Stimulated activated CD4-positive, alpha-beta T cell treated with anti-CD3 and anti-CD28 coated beads, Interleukin-1b, Interleukin-23, amount 100 ng/mL, for 48 hours (primary cell): ENCODE measurements at regions not wholly inside any gene's neighbourhood (a gene's known extent, or its start where the extent isn't known, plus 50 kb on each side); places are given as distances from the start of the nearest gene placed in this dataset.
"Not testable (repeated sequence)": the region's sequence is repeated elsewhere in the genome, so short reads cannot be mapped to it uniquely, and the experiment has no call there.

Source experiments
- DNase-seq: peaks from one replicate; pipeline ENCODE4 v3.0.0-alpha.2; 2020

DNA sequence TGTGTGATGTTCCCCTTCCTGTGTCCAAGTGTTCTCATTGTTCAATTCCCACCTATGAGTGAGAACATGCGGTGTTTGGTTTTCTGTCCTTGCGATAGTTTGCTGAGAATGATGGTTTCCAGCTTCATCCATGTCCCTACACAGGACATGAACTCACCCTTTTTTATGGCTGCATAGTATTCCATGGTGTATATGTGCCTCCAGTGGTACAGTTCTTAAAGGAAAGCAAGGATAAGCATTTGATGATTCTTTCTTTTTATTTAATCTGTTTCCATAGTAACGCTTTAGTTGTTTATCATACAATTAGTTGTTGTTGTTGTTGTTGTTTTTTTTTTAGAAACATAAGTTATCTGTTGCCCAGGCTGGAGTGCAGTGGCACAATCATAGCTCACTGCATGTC is 133.1 kb downstream of the TSEN15 start:
- DNase-seq: not testable (repeated sequence)

DNA sequence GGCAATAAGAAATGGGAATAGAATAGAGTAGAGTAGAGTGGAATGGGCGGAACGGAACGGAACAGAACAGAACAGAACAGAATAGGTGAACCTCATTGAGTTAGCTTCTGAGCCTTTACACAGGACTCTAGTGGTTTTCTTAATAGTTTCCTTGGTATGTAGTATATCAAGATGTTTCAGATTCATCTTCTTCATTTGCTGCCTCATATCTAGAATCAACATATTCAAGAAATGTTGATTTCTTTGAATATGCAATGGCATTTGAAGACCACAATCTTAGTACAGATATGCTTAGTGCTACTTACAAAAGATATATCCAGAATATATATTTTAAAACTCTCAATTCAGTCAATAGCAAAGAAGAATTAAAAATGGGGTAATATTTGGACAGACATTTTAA is 133.8 kb downstream of the TSEN15 start:
- no peak for DNase-seq

DNA sequence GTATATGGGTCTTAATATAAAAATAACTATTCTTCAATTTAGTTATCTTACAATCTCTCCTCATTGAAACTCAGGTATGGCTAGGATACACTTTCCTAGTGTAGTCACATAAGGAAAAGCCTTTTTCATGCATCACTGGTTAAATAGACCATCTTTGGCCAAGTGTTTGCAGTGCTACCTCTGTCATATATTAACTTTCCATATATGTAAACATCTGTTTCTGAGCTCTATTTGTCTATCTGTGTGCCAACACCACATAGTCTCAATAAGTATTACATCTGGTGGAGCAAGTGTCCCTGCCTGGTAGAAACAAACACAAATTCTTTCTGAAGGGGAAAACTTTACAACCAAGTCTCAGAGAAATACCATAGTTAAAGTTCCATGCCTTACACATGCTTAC is 134.6 kb downstream of the TSEN15 start:
- DNase-seq: no peak

DNA sequence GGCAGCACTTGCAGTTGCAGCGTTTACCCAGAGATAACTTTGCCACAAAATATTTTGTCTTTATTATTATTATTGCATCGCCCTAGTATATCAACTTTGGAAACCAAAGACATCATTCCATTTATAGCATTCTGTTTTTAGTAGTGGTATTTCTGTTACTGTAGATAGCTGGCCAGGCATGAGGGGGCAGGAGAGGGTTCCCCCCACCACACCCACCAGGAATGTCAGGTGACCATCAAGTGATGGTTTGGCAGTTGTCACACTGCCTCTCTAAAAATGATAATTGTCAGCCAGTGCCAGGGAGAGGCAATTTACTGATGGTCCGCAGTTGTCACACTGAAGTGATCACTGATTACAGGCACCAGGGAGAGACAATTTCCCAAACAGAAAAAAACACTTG is 135.6 kb downstream of the TSEN15 start:
- no peak for DNase-seq

DNA sequence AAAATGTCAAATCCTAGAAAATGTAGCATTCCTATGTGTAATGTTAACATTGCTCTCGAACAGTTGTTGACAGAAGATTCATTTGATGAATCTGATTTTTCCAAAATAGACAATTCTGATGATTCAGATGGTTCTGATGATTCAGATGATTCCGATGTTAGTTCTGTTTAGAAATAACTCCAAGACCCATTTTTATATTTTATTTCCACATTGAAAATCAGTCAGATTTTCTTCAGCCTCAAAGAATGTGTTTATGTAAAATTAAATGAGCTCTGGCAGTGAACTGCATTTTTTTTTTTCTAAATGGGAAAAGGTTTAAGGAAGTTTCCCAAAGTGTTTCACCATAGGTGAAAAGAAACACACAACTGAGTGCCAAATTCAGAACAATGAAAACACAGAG is 136.5 kb downstream of the TSEN15 start:
- no peak for DNase-seq

DNA sequence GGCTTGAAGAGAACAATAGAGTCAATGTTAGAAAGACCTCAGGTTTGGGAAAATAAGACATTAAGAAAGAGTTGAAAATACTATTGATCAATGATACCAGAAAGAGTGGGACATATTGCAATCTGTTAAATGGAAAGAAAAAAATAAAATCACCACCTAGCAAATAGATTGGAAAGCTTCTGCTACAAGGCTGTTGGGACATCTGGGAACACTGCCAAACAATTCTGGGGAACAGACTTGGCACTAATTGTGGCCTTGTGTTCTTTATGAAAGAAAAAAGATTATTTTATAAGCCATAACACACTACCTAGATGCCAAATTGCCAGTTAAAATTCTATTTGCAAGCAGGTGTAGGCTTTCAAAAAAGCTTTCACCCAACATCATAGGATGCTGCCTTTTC is 137.8 kb downstream of the TSEN15 start:
- DNase-seq: no peak

DNA sequence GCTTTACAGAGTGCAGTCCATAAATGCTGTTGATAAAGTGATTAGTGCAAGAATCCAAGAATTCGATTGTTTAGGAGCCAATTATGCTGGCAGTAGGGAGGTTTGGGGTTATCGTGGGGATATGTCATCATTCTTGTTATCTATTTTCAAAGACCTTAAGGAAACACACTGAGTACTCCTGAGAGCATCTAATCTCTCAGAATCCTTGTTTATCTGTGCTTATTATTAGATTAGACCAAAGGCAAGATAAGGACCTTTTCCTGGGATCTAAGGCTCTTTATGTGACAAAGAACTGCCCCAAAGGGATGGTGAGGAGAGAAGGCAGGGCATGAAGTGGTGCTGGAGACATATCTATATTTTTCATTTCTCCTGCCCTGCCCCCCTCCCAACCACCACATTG is 139.1 kb downstream of the TSEN15 start:
- no peak for DNase-seq

DNA sequence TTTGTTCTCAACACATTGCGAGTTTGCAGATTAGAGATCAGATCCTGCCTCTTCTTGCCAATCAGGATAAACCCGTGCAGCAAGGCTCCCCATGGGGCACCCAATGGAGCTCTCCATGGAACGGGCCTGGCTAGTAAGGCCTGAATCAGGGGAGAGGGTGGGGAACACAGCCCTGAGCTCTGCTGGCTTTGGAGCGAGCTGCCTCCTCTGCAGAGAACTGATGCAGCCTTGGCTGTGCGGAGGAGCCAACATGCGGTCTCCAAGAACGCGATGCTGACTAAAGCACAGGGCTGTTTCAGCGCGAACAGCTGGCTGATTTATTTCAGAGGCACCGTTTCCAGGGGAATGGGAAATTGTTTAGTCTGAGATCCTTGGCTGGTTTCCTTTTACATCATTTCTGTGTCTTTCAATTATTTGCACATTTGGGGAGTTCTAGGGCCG is 139.7 kb downstream of the TSEN15 start:
- no peak for DNase-seq

DNA sequence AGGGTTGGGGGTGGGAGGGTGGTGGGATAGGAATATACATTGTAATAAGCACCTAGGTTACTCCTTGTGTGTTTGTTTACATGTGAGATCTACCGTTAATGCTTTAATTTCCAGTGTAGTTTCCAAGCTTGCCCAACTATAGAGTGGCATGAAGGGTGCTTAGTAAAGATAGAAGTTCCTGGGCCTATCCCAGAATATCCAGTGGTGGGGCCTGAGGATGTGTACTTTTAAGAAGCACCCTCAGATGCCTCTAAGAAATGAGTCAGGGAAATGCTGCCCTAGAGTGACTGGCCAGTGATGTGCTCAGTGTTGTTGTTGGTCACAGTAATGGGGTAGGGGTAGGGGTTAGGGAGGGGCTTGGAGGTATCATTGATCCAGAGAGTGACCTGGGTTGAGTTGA is 141.3 kb downstream of the TSEN15 start:
- DNase-seq: no peak

DNA sequence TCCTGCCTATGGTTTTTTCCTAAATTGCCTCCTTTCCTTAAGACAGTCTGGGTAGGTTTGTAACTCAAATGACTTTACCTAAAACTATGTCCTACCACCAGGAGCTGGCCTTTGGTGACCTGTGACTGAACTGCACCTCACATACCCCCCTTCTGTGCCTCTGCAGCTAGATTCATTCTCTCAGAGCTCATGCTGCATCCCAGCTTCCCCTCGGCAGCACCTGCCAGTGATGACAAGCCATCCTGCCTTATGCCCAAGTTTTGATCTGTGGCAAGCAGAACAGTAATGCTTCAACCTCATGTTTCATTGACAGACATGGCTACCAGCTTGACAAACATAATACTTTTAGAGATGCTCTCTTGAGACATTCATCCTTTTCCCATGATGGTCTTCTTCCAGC is 141.9 kb downstream of the TSEN15 start:
- DNase-seq: no peak

DNA sequence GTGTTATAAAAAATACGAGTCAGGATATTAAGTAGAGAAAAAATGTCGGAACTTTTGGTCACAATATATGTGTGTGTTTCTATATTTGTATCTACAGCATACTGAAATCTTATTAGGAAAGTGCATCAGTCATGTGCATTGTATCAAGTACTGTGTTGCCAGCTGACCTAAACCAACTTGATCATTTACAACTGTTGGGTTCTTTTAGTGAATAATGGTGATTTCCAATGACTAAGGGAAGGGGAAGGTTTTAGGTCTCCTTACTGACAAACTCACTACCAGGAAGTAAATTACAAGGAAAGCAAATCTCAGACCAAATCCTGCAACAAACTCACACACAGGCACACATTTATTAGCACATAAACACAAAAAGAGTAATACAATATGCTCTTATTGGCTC is 142.7 kb downstream of the TSEN15 start:
- no peak for DNase-seq

DNA sequence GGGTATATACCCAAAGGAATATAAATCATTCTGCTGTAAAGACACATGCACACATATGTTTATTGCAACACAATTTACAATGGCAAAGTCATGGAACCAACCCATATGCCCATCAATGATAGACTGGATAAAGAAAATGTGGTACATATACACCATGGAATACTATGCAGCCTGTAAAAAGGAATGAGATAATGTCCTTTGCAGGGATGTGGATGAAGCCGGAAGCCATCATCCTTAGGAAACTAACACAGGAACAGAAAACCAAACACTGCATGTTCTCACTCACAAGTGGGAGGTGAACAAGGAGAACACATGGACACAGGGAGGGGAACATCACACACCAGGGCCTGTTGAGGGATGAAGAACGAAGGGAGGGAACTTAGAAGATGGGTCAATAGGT is 144.2 kb downstream of the TSEN15 start:
- DNase-seq: not testable (repeated sequence)

DNA sequence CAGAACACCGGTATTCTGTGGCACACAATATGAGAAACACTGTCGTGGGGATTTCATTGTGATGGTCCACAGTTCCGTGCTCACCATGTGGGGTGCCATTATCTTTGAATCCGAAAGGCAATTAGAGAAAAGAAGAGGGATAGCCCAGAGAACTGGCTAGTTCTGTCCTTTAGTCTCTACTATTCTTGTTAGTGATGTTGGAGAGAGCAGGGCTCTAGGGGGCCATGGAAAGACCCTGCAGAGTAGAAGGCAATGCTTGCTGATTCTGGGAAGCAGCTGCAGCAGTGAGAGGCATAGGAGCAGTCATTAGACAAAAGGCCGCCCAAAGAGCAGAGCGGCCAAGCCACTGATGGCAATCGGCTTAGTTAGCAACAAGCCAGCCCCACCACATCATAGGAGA is 146.3 kb downstream of the TSEN15 start:
- DNase-seq: no peak

DNA sequence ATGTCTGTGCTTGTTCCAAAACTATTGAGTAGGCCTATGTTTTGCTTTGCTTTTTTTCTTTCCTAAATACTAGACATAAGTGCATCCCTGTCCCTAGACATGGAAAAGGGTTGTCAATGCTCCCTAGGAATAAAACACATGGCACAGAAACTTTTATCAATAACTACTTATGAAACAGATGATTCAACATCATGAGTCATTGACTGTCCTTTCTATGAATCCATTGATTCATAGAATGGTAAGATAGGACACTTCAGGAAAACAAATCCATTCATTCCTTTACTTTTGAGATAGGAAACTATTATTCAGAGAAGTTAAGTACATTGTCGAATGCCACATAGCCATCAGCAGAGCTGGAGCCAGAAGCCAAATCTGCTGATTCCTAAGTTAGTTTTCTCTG is 147.5 kb downstream of the TSEN15 start:
- DNase-seq: no peak

DNA sequence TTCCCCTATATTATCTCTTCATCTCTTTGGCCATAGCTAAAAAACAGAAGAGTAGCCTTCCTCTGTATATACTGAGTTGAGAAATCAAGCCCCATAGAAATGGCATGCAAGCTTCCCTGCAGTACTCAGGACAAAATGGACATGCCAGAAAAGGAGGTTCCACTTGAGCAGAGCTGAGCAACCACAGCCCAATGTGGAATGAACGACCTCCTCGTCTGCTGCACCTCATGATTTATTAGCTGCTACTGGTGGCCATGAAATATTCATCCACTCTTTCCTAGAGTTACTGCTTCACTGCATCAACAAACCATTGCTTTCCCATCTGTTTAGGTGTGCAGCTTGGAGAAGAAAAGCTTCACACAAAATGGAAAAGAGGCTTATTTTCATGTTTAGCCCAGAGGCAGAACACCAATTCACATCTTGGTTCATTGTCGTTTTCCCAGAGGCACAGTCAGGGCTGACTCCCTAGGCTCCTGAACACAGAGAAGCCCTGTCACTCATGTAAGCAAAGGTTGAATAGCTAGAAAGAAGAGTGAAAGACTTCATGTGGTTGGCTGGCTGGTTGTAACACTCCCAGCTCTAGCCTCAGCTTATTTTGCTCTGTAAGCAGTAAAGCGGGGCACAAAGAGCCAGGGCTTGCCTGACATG is 148.0 kb downstream of the TSEN15 start:
- DNase-seq: no peak

DNA sequence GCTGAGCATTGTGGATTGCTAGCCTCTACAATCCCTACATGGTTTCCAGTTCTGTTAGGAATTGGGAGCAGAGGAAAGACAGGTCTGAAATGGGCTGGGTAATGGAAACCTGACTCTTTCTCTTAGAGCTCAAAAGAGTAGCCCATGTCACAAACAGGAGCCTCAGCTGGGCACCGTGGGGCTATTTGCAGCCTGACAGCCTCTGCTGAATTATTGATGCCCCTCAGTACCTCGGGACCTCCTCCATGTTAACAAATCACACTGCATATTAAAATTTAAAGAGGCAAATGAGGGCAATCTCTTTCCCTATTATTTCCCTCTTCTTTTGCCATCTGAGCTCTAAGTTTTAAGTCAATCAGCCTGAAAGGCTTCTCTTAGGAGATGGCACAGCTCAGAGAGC is 157.1 kb downstream of the TSEN15 start:
- DNase-seq: no peak

DNA sequence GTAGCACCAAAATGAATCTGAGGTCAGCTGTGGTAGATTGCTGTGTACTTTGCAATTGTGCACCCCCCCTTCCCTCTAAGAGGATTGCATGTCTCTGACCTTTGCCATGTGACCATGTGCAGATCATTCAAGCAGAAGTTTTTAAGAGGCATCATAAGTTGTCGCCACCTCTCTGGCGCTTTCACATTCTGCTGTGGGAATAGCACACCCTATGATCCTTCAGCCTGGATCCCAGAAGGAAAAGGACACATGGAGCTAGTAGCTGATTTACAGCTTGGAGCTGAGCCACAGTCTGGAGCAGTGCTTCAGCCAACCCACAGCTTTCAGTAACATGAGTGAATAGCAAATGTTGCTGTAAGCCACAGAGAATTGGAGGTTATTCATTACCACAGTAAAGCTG is 158.5 kb downstream of the TSEN15 start:
- no peak for DNase-seq

DNA sequence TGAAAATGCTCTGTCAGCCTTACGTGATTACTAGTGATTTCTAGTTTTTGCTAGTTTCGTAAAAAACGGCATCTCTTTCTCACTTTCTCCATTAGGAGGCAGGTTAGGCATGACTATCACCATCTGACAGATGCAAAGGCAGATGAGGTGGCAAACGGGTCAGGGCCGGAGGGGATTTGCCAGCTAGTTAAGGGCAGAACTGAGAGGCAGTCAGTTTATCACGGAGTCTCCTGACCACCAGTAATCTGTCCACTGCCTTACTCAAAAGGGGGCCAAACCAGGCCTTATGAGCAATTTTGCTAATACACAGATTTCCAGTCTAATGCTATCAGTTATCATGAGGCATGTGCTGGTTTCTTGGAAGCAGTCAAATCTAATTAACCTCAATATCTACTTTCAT is 159.3 kb downstream of the TSEN15 start:
- no peak for DNase-seq

DNA sequence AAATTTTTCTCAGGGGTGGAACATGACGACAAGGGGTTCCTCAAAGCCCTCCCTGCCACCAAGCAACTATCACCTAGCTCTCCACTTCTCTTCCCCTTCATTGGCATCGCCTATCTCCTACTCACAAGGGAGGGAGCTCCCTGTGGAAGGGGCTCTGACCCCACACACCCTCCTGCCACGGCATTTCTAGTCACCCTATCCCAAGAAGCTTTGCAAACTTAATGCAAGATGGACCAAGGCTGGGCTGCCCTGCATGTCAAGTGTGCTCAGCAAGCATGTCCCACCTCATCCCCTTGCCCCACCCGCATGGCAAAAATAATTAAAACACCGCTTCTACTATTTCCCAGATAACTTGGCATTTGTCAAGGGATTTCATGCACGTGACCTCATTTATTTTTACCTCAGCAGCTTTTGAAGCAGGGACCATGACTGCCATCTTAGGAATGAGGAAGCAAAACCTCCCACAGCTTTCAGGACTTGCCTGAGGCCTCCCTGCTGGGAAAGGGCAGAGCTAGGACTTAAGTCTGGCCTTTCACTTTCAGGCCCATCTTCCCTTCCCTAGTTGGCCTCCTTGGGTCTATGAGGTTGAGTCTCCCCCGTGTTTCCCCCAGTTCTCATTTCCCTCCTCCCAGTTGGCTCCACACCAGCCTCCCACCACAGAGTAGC is 161.3 kb downstream of the TSEN15 start:
- no peak for DNase-seq

DNA sequence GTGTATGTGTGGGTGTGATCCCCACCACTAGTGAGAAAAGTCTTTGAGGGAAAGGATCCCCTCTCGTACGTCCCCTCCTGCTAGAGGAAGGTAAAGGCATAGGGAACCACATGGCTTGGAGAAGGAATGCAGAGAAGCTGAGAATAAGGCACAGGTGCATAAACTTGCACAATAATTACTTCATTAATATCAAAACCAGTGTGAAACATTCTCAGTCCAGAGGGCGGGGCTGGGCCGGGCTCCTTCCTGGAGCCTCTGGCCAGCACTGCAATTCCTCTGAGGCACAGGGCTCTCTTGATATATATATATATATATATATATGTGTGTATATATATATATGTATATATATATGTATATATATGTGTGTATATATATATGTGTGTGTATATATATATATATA is 162.6 kb downstream of the TSEN15 start:
- no peak for DNase-seq

DNA sequence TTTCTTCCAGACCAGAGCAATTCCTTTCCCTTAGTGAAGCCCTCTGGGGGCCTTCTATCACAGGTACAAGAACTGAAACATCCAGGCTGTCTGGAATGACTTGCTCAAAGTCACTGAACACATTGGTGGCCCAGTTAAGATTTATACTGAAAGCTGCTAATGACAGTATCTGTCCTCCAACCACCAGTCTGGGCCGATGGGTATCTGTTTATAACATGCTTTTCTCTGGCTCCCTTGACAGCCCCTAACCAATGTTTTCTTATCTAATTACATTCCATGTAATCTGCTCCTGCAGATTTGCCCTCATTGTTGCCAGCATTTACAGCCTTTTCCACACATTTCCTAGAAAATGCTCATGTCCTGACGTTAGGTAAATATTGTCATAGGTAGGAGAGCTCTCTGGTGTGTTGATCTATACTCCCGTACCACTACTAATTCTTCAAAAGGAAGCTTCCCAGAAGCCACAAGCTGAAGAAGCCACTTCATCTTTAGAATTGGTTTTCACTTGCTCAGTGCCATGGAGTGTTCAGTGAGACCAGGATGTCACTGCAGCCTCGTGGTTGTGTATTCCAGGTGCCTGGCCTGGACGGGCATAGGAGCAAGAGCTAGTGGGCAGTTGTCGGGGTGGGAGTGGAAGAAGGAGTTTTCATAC is 163.9 kb downstream of the TSEN15 start:
- DNase-seq: no peak

DNA sequence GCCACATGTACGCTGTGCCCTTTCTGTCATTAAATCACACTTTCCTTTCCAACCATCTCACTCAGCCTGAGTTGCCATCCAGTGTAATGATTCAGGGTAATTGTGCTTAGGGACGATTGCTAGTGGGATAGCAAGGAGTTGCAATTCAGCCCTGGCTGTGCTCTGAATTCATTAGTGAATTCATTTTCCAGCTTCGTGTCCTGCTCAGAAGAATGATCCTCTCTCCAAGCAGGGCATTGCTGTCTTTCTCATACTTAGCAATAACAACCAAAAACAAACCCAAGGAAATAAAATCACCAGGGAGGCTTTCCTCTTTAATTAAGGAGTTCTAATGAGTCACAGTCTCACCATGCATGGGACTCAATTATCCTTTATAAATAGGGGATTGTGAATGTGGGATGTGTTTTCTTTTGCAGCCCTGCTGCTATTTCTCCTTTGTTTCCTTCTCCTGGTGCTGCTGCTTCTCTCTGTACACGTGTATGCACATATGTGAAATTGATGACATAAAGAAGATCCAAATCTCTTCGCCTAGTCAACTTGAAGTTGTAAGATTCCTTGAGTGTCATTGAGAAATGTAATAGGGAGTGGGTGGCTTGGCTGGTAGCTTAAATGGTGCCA is 167.0 kb downstream of the TSEN15 start:
- no peak for DNase-seq

DNA sequence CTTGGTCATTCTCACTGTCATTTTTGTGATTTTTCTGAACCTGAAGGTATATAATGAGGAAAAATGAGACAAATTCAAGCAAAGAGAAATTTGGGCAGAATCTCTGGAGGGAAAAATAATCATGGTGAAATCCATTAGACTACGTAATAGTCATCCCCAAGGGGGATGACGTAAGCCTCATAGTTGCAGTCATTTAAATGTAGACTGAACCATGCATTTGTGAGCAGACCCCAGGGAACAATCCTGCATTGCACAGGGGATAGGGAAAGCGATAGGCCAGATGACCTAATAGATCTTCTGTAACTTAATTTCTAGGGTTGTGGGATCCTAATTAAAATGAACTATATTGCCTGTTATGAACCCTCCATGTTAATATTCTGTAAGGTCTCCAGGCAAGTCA is 167.4 kb upstream of the C1orf21 start:
- no peak for DNase-seq

DNA sequence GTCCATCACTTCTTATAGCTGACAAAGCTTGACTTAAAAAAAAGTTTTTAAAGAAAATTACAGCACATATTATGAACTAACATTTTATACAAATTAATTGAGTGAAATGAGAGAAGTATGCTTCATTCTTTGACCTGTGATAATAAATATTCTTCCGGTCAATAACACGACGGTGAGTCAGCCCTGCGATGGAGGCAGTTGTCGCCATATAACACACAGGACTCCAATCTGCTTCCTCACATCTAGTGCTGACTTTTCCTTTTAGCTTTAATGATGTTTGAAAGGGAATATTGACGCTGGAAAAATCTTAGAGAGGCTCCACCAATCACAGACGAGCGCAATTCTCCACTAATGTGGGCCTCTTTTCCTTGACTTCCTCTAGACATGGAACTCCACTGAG is 166.9 kb upstream of the C1orf21 start:
- no peak for DNase-seq
